Osteoblast (primary cell): ENCODE measurements at regions not wholly inside any gene's neighbourhood (a gene's known extent, or its start where the extent isn't known, plus 50 kb on each side); places are given as distances from the start of the nearest gene placed in this dataset.

Experiments
- DNase-seq: peaks from one replicate; pipeline ENCODE4 v3.0.0; 2011; ENCODE audit warnings: low spot score, mixed read lengths; ENCODE audit not compliant: insufficient read length; ENCODE audit errors: missing footprints
- H2AFZ ChIP-seq: 2 replicates; pipeline ENCODE4 v1.6.0; 2011; ENCODE audit warnings: mild to moderate bottlenecking, low read length
- H3K27ac ChIP-seq: 2 replicates; pipeline ENCODE4 v1.5.1; 2011; ENCODE audit warnings: mild to moderate bottlenecking, low read depth, low read length, moderate library complexity
- H3K27me3 ChIP-seq: 2 replicates; pipeline ENCODE4 v1.6.0; 2012; ENCODE audit warnings: mild to moderate bottlenecking, control low read depth, inconsistent platforms, low read length, moderate library complexity; ENCODE audit not compliant: insufficient read depth
- H3K36me3 ChIP-seq: 2 replicates; pipeline ENCODE4 v1.5.1; 2011; ENCODE audit warnings: mild to moderate bottlenecking, low read length, control low read depth, moderate library complexity; ENCODE audit not compliant: insufficient read depth
- H3K4me1 ChIP-seq: 2 replicates; pipeline ENCODE4 v1.5.1; 2011; ENCODE audit warnings: mild to moderate bottlenecking, low read length, control low read depth, moderate library complexity; ENCODE audit not compliant: insufficient read depth
- H3K4me2 ChIP-seq: 2 replicates; pipeline ENCODE4 v1.6.0; 2011; ENCODE audit warnings: mild to moderate bottlenecking, low read length; ENCODE audit not compliant: insufficient read depth
- H3K4me3 ChIP-seq: fragments of 200-600 bp; sonication (generic); 3 replicates; pipeline ENCODE4 v1.5.1; 2012; ENCODE audit warnings: mild to moderate bottlenecking, low read length, inconsistent platforms; ENCODE audit not compliant: insufficient read depth
- H3K79me2 ChIP-seq: 2 replicates; pipeline ENCODE4 v1.6.0; 2012; ENCODE audit warnings: mild to moderate bottlenecking, low read length, control low read depth, inconsistent platforms; ENCODE audit not compliant: insufficient read depth
- H3K9me3 ChIP-seq: 2 replicates; pipeline ENCODE4 v1.5.1; 2011; ENCODE audit warnings: low read depth, low read length, control low read depth
- H4K20me1 ChIP-seq: 2 replicates; pipeline ENCODE4 v1.6.0; 2012; ENCODE audit warnings: mild to moderate bottlenecking, low read length, control low read depth; ENCODE audit not compliant: insufficient read depth
- CTCF ChIP-seq: IDR thresholded peaks from 2 replicates; pipeline ENCODE4 v1.5.1; 2011; ENCODE audit warnings: mild to moderate bottlenecking, low read depth, low read length, moderate library complexity; ENCODE audit errors: extremely low read depth

GRCh38 chr1:47694011-47694890 is 256.4 kb downstream of the FOXD2 start:
- TF ChIP-seq CTCF: no peak
- H2AFZ ChIP-seq: no peak overlapping the region
- H3K27ac ChIP-seq: no peak overlapping the region
- no peaks in the 10 kb centered on the region for H3K27me3 ChIP-seq
- no peaks in the 10 kb centered on the region for H3K4me1 ChIP-seq
- H3K79me2 ChIP-seq: no peaks in the 10 kb centered on the region
- no peak overlapping the region for H3K4me3 ChIP-seq
- DNase-seq: peak; percentile 81
- no peaks in the 10 kb centered on the region for H3K9me3 ChIP-seq
- H4K20me1 ChIP-seq: no peaks in the 10 kb centered on the region
- no peaks in the 10 kb centered on the region for H3K36me3 ChIP-seq
- no peak overlapping the region for H3K4me2 ChIP-seq

GRCh38 chr1:47696404-47696736 is 258.5 kb downstream of the FOXD2 start:
- no peak overlapping the region for H3K4me2 ChIP-seq
- no peak overlapping the region for H3K27ac ChIP-seq
- H3K79me2 ChIP-seq: no peaks in the 10 kb centered on the region
- DNase-seq: no peak
- H2AFZ ChIP-seq: no peak overlapping the region
- H3K36me3 ChIP-seq: no peaks in the 10 kb centered on the region
- no peaks in the 10 kb centered on the region for H3K27me3 ChIP-seq
- no peaks in the 10 kb centered on the region for H3K9me3 ChIP-seq
- no peak overlapping the region for H3K4me3 ChIP-seq
- no peaks in the 10 kb centered on the region for H3K4me1 ChIP-seq
- no peak for TF ChIP-seq CTCF
- no peaks in the 10 kb centered on the region for H4K20me1 ChIP-seq

GRCh38 chr1:47696737-47697441 is 259.0 kb downstream of the FOXD2 start:
- H3K4me1 ChIP-seq: no peaks in the 10 kb centered on the region
- H3K27ac ChIP-seq: no peak overlapping the region
- no peaks in the 10 kb centered on the region for H3K36me3 ChIP-seq
- H4K20me1 ChIP-seq: no peaks in the 10 kb centered on the region
- no peaks in the 10 kb centered on the region for H3K27me3 ChIP-seq
- H3K4me2 ChIP-seq: no peak overlapping the region
- no peak overlapping the region for H3K4me3 ChIP-seq
- no peak for TF ChIP-seq CTCF
- H3K9me3 ChIP-seq: no peaks in the 10 kb centered on the region
- DNase-seq: no peak
- H3K79me2 ChIP-seq: no peaks in the 10 kb centered on the region
- H2AFZ ChIP-seq: no peak overlapping the region

- no peak for DNase-seq
- H3K4me2 ChIP-seq: no peak overlapping the region
- TF ChIP-seq CTCF: no peak
- H3K36me3 ChIP-seq: no peaks in the 10 kb centered on the region
- no peak overlapping the region for H3K27ac ChIP-seq
- no peak overlapping the region for H2AFZ ChIP-seq
- no peaks in the 10 kb centered on the region for H3K27me3 ChIP-seq
- H3K4me1 ChIP-seq: no peaks in the 10 kb centered on the region
- H3K4me3 ChIP-seq: no peak overlapping the region
- H3K9me3 ChIP-seq: no peaks in the 10 kb centered on the region
- H4K20me1 ChIP-seq: no peaks in the 10 kb centered on the region
- H3K79me2 ChIP-seq: no peaks in the 10 kb centered on the region
These were observed 259.9 kb downstream of the FOXD2 start for GRCh38 chr1:47697616-47698335.
